OCI-LY1 (cell line): ENCODE measurements at regions not wholly inside any gene's neighbourhood (a gene's known extent, or its start where the extent isn't known, plus 50 kb on each side); places are given as distances from the start of the nearest gene placed in this dataset.

Experiments
- EZH2 ChIP-seq: fragments of 200-600 bp; sonication (generic), shearing (Covaris generic); IDR thresholded peaks from 2 replicates; pipeline ENCODE4 v1.8.0; 2017; ENCODE audit warnings: borderline replicate concordance, mixed run types, mild to moderate bottlenecking, antibody characterized with exemption, low read length, moderate library complexity, mixed read lengths
- TF ChIP-seq, protein P1 (sequence below): fragments of 200-600 bp; sonication (generic), shearing (Covaris generic); IDR thresholded peaks from 2 replicates; pipeline ENCODE4 v1.5.1; 2017; ENCODE audit warnings: mild to moderate bottlenecking, antibody characterized with exemption, low read length, moderate library complexity, mixed read lengths

DNA sequence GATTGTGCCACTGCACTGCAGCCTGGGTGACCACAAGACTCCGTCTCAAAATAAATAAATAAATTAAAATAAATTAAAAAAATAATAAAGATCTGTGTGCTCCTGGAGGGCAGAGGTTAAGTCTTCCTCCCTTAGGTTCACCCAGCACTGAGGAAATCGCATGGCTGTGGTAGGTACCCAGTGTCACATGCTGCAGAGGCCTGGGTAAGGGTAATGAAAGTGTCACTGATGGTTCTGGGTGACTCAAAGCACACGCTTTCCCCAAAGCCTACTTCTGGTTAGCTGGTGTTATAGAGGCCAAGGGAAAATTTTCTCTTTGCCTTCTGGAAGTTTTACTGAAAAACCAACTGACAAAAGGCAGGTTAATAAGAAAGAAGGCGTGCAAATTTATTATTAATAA is 88.8 kb upstream of the ITGB1 start:
- TF ChIP-seq, protein P1, sequence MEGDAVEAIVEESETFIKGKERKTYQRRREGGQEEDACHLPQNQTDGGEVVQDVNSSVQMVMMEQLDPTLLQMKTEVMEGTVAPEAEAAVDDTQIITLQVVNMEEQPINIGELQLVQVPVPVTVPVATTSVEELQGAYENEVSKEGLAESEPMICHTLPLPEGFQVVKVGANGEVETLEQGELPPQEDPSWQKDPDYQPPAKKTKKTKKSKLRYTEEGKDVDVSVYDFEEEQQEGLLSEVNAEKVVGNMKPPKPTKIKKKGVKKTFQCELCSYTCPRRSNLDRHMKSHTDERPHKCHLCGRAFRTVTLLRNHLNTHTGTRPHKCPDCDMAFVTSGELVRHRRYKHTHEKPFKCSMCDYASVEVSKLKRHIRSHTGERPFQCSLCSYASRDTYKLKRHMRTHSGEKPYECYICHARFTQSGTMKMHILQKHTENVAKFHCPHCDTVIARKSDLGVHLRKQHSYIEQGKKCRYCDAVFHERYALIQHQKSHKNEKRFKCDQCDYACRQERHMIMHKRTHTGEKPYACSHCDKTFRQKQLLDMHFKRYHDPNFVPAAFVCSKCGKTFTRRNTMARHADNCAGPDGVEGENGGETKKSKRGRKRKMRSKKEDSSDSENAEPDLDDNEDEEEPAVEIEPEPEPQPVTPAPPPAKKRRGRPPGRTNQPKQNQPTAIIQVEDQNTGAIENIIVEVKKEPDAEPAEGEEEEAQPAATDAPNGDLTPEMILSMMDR = no peak
- no peak for TF ChIP-seq EZH2
